Renal cortex interstitium (tissue), 11 donors: ENCODE measurements at regions not wholly inside any gene's neighbourhood (a gene's known extent, or its start where the extent isn't known, plus 50 kb on each side); places are given as distances from the start of the nearest gene placed in this dataset.
"Not testable (repeated sequence)": the region's sequence is repeated elsewhere in the genome, so short reads cannot be mapped to it uniquely, and the experiment has no call there.

Experiments
- DNase-seq, 11 donors: peaks; one replicate each; pipeline ENCODE4 v3.0.0-alpha.2; 2013; ENCODE audit warnings: low read depth in 9 of 11, low spot score in 4 of 11; ENCODE audit errors: extremely low read depth in 1 of 11

DNA sequence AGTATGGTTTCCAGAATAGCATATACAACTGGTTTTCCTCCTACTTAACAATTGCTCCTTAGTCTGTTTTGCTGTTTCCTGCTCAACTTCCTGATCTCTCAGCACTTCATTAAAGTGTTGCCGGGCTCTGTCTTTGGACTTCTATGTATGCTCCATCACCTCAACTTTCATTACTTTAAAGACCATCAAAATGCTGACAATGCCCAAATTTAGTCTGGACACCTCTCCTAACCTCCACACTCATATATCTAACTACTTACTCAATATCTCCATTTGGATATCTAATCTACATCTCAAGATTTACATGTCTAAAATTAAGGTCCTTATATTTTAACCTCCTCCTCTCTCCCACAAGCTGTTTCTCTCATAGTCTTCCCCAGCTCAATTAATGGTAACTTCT, 54.4 kb upstream of the LGR5 start:
- no peak for DNase-seq

DNA sequence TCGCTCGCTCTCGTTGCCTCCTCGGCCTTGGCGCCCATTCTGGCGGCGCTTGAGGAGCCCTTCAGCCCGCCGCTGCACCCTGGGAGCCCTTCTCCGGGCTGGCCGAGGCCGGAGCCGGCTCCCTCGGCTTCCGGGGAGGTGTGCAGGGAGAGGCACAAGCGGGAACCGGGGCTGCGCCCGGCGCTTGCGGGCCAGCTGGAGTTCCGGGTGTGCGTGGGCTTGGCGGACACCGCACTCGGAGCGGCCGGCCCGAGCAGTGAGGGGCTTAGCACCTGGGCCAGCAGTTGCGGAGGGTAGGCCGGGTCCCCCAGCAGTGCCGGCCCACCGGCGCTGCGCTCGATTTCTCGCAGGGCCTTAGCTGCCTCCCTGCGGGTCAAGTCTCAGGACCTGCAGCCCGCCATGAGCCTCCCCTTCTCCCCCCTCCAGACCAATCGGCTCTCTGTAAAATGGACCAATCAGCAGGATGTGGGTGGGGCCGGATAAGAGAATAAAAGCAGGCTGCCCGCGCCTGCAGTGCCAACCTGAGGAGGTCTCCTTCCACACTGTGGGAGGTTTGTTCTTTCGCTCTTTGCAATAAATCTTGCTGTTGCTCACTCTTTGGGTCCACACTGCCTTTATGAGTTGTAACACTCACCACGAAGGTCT, 62.8 kb upstream of the LGR5 start:
- not testable (repeated sequence) for DNase-seq

DNA sequence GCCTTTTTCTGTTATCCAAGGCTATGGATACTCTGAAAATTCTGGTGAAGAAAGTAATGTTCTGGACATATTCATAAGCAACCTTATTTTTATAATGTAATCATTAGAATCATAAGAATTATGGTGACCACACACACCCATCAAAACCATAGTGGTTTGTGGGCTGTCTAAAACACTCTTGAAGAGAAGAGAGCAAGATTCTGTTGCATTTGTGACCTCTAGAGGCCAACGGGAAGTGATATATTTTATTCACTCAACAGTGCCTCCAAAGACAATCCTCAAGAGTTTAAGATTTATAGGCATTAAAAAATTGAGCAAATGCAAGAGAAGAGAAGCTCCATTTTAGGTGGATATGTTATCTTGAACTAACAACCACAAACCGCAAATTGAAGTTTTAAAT, 68.5 kb upstream of the LGR5 start:
- no peak for DNase-seq

DNA sequence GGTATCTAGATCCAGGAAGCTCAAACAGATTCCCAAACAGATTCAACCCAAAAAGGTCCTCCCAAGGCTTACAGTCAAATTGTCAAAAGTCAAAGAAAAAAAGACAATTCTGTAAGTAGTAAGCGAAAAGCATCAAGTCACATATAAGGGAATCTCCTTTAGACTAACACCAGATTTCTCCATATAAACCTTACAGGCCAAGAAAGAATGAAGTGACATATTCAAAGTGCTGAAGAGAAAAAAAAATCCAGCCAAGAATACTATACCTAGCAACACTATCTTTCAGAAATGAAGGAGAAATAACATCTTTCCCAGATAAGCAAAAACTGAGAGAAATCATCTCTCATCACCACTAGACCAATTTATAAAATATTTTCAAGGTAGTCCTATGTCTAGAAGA, 79.6 kb upstream of the LGR5 start:
- DNase-seq = no peak

DNA sequence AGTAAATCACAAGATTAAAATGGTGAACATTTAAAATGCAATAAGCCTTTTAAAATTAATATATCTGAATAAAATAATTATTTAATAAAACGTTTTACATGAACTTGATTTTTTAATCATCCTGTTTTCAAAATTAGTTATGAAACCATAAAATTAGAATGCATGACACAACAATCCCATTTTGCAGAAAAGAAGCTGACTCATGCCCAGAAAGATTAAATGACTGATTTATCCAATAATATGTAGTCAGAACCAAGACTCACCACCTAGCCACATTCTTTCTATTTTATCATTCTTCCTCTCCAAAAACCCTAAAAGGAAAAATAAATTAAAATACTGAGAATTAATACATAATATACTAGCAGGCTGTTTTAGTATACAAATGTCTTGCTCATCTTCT, 83.0 kb upstream of the LGR5 start:
- no peak for DNase-seq

DNA sequence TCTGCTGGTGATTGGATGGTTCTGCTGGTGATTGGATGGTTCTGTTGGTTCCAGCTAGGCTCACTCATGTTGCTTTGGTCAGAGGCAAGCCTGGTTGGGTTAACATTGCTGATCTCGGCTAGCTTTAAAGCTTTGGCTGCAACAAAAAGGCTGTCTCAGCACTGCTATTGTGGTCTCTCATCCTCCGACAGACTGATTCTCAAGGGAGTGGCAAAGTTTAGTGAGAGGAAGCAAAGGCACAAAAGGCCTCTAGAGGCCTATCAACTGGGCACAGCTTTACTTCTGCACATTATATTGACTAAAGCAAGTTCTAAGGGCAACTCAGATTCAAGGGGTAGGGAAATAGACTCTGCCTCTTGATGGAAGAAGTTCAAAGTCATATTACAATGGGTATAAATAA, 84.7 kb upstream of the LGR5 start:
- DNase-seq = no peak

DNA sequence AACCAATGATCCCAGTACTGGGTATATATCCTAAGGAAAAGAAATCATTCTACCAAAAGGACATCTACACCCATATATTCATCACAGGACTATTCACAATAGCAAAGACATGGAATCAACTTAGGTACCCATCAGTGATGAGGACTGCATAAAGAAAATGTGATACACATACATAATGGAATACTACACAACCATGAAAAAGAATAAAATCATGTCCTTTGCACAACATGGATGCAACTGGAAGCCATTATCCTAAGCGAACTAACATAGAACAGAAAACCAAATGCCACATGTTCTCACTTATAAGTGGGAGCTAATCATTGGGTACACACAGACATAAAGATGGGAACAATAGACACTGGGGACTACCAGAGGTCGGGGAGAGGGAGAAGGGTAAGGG, 86.0 kb upstream of the LGR5 start:
- no peak for DNase-seq

DNA sequence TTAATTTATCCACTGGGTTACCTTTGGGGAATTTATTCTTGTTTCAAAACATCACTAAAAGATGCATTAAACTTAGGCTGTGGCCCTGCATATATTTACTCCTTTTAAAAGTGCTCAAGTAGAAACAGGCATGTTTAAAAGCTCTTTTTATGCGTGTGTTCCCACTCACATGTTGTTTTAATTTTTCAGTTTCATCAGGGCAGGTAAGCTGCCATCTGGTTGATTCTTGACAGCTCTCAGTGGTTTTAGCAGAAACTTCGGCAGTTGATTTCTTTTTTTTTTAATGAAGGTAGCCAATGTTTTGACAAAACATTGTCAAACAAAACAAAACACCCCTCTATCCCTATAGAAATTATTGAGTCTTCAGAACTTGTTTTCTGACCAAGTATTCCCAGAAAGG, 89.6 kb upstream of the LGR5 start:
- no peak for DNase-seq

DNA sequence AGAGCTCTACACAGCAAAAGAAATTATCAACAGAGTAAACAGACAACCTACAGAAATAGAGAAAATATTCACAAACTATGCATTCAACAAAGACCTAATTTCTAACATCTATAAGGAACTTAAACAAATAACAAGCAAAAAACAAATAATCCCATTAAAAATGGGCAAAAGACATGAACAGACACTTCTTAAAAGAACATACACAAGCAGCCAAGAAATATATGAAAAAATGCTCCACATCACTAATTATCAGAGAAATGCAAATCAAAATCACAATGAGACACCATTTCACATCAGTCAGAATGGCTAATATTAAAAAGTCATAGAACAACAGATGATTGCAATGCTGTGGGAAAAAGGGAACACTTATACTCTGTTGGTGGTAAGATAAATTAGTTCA, 100.7 kb upstream of the LGR5 start:
- DNase-seq = no peak

DNA sequence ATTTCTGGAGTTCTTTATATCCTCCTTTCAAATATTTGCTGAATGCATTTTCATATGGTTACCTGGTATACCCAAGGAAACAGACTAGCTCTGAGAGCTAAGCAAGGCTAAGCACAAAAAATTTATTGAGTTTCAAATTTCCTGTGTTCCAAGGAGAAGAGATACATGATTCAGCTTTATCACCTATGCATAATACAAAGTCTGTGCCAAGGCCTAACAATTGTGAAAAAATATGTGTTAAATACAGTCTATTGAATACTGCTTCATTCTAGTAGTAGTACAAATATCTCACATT, 103.7 kb upstream of the LGR5 start:
- no peak for DNase-seq

DNA sequence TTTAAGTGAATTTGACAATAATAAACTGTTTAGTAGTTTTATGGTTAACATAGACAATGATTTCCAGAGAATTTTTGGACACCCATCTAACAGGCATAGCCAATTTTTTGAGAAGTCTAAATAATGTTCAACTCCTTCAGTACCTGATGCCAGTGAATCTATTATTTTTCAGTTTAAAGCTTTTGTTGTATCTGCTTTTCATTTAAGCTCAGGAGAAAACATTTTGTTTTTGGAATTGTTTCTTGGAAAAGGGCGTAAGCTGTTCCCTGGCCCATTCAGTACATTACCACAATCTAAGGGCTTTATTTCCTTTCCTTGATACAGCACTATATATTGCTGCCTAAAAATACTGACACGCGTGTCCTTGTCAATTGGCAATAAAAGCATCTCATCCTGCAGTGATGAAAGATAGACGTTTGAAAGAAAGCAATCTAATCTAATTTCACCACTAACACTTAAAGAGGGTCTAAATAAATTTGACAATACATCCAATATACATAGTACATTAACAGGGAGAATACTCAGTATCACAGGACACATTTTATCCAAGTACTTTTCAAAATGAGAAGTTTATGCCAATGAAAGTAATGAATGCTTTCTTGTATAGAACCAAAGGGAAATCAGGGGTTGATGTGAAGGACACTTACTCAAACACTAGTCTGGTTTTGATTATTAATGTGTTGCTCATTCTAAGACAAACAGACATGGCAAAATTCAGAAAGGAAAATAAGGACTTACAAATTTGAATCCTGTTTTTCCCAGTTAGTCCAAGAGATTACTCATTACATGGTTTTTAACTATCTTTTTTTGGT, 104.2 kb upstream of the LGR5 start:
- no peak for DNase-seq

DNA sequence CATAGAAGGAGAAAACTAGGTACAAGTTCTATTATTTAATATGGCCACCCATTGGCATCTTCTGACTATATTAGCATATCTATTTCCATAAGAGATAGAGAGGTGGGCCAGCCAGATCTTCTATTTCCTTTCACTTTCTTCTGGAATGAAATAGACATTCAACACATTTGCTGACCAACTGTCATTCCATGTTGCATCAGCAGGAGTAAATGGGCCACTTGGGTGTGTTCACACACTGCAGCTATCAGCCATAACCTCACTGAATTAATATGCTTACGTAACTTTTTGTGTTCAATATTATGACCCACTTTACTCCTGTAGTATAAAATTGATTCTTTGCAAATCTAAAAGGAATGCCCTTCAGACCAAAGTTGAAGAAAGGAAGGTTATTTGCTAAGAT, 106.2 kb upstream of the LGR5 start:
- DNase-seq = no peak

DNA sequence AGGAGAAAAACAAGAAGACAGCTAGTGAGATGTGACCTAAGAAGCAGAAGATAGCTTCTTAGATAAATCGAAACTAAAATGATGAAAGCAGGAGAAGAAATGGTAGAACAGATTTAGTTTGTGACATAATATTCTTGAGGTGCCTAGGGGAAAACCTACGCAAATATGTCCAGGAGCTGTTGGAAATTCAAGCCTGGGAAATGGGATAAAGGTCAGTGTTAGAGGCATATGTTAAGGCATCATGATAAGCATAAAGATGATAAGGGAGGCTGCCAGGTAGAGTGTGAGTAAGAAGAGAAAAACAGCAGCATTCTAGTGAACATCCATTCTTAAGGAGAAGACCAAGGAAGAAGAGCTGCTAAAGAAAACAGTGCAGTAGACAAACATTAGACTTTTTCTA, 109.6 kb upstream of the LGR5 start:
- DNase-seq = no peak

DNA sequence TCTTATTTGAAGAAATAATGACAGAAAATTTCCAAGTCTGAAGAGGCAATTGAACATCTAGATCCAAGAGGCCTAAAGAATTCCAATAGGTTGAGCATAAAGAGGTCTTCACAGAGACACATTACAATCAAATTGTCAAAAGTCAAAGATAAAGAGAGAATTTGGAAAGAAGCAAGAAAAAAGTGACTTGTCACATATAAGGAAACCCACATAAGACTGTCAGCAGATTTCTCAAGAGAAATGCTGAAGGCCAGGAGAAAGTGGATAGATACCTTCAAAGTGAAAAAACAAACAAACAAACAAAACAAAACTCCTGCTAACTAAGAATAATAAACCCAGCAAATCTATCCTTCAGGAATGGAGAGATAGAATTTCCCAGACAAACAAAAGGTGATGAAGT, 118.1 kb upstream of the LGR5 start:
- no peak for DNase-seq

DNA sequence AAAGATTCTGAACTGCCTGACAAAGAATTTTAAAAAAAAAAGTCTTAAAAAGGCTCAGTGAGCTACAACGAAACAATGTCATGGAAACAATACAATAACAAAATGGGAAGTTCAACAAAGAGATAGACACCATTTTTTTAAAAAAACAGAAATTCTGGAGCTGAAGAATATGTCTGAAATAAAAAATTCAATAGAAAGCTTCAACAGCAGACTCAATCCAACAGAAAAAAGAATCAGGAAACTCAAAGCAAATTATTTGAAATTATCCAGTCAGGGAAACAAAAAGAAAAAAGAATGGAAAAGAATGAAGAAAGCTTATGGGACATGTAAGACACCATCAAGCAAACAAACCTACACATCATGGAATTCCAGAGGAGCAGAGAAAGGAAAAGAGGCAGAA, 118.5 kb upstream of the LGR5 start:
- DNase-seq = no peak

DNA sequence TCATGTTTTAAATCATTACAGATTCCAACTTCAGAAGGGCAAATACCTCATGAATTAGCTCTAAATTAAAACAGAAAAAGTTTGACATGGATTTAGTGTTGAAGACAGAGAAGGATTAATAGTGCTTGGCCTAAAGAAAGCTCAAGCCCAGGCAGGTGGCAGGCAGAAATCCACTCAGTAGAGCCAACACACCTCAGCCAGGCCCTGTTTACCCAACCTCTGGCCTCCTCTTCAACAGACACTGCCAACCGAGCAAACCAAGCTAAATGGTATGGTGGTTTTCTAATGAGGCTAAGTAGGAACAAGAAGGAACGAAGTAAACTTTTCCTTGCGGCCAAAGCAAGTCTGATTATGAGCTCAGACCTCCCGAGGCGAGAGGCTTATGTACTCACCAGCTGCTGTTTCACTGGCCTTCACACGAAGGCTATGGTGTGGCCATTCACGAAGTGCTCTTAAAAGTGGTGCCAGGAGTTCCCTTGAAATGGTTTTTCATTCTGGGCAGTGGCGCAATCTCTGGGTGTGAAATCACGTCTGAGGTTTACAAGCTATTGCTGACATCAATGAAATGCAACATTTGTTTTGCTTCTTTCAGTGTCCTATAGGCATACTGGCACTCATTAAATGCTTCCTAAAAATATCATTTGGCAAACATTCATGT, 124.1 kb upstream of the LGR5 start:
- DNase-seq = no peak

DNA sequence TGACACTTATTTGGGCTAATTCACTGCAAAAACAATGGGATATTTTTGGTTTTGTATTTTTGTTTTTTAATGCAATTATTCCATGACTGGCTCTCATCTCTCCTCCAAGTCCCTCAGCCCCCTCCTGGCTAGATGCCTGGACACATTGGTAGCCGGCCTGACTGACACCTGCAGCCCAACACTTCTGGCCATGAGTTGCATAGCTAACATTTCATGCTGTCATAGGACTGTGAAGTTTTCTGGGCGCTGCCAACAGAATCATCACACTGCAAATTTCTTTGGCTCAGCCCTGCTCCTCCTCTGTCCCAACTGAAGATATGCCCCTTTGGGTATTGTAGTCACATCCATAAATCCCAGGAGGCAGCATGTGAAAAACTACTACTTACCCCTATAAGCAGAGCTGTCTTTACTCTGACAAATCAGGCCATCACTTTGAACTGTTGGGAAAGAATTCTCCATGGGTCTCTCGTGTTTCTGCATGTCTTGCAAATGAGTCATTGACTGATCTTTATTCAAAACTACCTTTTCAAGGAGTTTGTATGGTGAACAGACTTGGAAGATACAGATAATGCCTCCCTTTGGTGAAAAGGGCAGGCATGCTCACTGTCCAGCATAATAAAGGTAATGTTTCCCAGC, 126.7 kb upstream of the LGR5 start:
- DNase-seq = no peak

DNA sequence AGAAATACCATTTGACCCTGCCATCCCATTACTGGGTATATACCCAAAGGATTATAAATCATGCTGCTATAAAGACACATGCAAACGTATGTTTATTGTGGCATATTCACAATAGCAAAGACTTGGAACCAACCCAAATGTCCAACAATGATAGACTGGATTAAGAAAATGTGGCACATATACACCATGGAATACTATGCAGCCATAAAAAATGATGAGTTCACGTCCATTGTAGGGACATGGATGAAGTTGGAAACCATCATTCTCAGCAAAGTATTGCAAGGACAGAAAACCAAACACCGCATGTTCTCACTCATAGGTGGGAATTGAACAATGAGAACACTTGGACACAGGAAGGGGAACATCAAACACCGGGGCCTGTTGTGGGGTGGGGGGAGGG, 128.0 kb upstream of the LGR5 start:
- DNase-seq = not testable (repeated sequence)

DNA sequence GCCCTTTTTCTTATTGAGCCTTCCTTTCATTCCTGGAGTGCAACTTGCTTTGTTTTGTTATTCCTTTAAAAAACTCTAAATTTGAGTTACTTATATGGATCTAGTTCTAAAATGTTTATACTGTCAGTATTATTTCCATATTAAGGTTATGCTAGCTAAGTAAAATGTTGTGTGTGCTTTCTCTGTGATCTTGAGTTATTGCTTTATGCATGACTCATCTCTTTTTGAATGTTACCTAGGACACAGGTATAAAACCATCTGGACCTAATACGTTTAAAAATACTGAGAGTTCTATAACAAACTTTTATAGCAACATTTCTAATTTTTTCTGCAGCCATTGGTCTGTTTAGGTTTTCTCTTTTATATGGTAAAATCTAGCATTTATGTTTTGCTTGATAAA, 132.8 kb upstream of the LGR5 start:
- no peak for DNase-seq

DNA sequence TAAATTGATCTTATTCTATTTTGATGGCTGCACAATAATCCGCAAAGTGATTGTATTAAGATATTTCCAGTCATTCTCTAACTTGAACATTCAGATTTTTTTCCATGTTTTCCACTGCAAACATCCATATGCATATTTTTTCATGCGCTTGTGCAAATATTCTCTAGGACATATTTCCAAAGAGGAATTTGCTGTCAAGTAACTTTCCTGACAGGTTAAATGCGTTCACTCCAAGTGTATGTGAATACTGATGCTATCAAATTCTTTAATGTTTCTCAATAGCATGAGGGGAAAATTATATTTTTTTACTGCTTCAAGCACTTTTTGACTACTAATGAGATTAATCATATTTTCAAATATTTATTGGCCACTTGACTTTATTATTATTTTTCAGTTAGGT, 135.3 kb upstream of the LGR5 start:
- DNase-seq = no peak
